SH-SY5Y (cell line): ENCODE measurements at regions not wholly inside any gene's neighbourhood (a gene's known extent, or its start where the extent isn't known, plus 50 kb on each side); places are given as distances from the start of the nearest gene placed in this dataset.

ENCODE experiments used
- GATA2 ChIP-seq: IDR thresholded peaks from 2 replicates; pipeline ENCODE4 v1.6.1; 2011; ENCODE audit warnings: mild to moderate bottlenecking, low read depth, low read length
- GATA3 ChIP-seq: IDR thresholded peaks from 2 replicates; pipeline ENCODE4 v1.6.1; 2011; ENCODE audit warnings: low read depth, mild to moderate bottlenecking, low read length, moderate library complexity

- TF ChIP-seq GATA2 (no peak), GATA3 (no peak)
Measured at GRCh38 chr12:59408431-59408830, 187.4 kb upstream of the SLC16A7 start.
